ENCODE measurements at regions not wholly inside any gene's neighbourhood (a gene's known extent, or its start where the extent isn't known, plus 50 kb on each side); places are given as distances from the start of the nearest gene placed in this dataset.
A peak's percentile ranks its signal among the peaks of the same experiment; 100 is the strongest.

DNA sequence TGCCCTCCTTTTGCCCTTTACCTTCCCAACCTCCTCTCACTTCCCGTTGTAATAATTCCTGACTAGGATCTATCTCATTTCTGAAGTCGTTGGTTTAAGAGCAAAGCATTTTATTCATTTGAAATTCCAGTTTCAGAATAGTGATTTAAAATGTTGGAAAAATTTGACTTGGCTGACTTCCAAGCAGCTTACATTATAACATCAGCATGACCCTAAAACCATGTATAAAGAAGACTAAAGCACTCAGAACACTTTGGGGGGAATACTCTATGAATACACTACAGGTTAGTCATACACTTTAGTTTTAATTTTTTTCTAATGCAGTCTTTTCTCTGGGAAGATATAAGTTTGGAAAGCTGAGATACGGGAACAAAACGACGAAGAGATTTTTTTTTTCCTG, 161.1 kb downstream of the BTG1 start:
- peak; percentile 35 for DNase-seq (ENCODE audit: low read depth)
- H3K4me3 ChIP-seq (ENCODE audit: low read depth, low read length) = no peak overlapping the region
- TF ChIP-seq, protein P1, sequence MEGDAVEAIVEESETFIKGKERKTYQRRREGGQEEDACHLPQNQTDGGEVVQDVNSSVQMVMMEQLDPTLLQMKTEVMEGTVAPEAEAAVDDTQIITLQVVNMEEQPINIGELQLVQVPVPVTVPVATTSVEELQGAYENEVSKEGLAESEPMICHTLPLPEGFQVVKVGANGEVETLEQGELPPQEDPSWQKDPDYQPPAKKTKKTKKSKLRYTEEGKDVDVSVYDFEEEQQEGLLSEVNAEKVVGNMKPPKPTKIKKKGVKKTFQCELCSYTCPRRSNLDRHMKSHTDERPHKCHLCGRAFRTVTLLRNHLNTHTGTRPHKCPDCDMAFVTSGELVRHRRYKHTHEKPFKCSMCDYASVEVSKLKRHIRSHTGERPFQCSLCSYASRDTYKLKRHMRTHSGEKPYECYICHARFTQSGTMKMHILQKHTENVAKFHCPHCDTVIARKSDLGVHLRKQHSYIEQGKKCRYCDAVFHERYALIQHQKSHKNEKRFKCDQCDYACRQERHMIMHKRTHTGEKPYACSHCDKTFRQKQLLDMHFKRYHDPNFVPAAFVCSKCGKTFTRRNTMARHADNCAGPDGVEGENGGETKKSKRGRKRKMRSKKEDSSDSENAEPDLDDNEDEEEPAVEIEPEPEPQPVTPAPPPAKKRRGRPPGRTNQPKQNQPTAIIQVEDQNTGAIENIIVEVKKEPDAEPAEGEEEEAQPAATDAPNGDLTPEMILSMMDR (IDR thresholded peaks at IDR 0.05; ENCODE audit: insufficient read depth, low read depth, low read length) = no peak

DNA sequence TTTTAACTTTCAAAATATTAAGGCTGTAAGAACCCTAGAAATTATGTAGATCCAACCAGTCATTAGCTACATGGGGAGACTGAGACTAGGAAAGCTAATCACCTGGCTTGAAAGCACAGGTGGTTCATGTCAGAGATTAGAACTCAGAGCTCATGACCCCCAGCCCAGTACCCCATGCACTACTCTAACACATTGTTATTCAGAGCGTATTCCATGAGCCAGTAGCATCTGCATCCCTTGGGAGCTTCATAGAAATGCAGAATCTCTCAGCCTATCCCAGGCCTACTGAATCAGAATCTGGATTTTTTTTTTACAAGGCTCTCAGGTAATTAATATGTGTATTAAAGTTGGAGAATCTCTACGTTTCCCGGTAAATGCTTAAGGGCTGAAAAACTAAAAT, 161.7 kb downstream of the BTG1 start:
- no peak overlapping the region for H3K4me3 ChIP-seq (ENCODE audit: low read depth, low read length)
- TF ChIP-seq, protein P1 (IDR thresholded peaks at IDR 0.05; ENCODE audit: insufficient read depth, low read depth, low read length) = no peak
- DNase-seq (ENCODE audit: low read depth) = no peak

DNA sequence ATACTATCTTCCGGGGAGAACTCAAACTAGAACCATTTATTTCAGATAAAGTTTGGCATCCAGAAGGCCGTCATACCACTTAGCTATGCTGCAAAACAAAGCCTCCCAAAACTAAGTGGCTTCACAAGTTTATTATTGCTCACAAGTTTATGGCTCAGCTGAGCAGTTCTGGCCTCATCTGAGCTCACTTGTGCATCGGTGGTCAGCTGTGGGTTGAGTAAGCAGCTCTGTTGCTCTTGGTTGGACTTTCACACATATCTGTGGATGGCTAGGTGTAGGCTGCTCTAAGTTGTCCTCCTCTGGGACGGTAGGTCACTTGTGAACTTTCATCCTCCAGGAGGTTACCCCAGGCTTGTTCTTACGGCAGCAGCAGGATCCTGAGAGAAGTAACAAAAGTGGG, 162.7 kb downstream of the BTG1 start:
- DNase-seq (ENCODE audit: low read depth) = peak; percentile 53
- TF ChIP-seq, protein P1 (IDR thresholded peaks at IDR 0.05; ENCODE audit: insufficient read depth, low read depth, low read length) = no peak
- no peak overlapping the region for H3K4me3 ChIP-seq (ENCODE audit: low read depth, low read length)

DNA sequence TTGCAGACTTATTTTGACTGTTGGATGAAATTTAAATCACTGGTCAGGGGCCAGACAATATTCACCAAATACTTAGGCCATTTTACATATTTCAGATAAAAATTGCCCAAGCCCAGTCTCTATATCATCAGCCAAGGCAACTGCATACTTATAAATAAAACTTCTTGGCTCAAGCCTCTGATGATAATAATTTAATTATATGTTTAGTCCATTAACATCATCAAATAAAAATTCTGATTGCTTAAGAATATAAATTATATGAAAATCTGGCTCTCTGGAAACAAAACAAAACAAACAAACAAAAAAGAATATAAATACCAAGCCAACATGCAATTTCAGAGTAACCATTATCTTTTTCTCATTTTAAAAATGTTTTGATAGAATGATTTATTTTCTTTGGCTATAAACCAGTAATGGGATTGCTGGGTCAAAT, 165.2 kb downstream of the BTG1 start:
- H3K4me3 ChIP-seq (ENCODE audit: low read depth, low read length) = no peak overlapping the region
- TF ChIP-seq, protein P1 (IDR thresholded peaks at IDR 0.05; ENCODE audit: insufficient read depth, low read depth, low read length) = no peak
- peak; percentile 15 for DNase-seq (ENCODE audit: low read depth)

DNA sequence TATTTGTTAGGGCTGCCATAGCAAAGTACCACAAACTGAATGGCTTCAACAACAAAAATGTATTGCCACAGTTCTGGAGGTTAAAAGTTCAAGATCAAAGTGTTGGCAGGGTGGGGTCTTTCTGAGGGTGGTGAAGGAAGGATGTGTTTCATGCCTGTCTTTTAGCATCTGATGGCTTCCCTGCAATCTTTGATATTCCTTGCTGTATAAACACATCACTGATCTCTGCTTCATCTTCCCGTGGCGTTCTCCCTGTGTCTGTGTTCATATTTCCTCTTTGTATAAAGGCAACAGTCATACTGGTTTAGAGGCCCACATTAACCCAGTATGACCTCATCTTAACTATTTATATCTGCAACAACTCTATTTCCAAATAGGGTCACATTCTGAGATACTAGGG, 167.5 kb downstream of the BTG1 start:
- TF ChIP-seq, protein P1 (IDR thresholded peaks at IDR 0.05; ENCODE audit: insufficient read depth, low read depth, low read length) = no peak
- peak; percentile 41 for DNase-seq (ENCODE audit: low read depth)
- no peak overlapping the region for H3K4me3 ChIP-seq (ENCODE audit: low read depth, low read length)

DNA sequence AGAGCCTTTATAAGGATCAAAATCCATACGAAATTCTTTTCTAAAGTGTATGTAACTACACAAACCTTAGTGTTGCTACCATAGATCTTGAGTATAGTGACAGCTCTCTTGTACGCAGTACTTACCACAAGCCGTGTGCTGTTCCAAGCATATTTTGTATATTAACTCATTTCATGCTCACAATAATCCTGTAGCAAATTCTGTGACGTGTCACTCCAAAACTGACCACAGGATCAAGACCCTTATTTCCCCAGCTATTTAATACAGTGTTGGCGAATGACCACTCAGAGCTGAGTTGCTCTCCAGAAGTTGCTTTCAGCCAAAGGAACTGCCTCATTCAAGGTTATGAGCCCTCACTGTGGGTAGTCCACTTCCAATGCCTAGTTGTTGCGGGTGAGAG, 169.8 kb downstream of the BTG1 start:
- no peak for DNase-seq (ENCODE audit: low read depth)
- TF ChIP-seq, protein P1 (IDR thresholded peaks at IDR 0.05; ENCODE audit: insufficient read depth, low read depth, low read length) = no peak
- H3K4me3 ChIP-seq (ENCODE audit: low read depth, low read length) = no peak overlapping the region

DNA sequence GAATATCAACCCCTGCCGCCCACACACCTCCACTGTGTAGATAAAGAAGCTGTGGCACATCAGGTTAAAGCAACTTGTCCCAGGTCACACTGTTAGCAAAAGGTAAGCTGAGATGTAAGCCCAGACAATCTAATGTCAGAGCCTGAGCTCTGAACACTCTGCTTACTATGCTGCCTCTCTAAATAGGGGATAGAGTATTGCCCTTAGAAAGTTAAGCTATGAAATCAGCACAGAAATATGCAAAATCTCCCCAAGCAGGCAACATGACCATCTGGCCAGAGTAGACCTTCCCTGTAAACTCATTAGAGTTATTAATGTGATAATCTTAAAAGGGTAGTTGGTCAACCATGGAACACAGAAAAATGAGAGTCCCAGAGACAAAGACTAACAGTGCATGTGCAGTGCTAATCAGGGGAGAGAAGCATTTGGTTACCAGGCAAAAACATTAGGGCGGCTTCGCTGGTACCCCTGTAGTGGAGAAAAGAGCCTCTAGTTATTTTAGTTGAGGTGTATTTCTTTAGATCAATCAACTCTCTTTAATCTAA, 171.0 kb downstream of the BTG1 start:
- TF ChIP-seq, protein P1 (IDR thresholded peaks at IDR 0.05; ENCODE audit: insufficient read depth, low read depth, low read length) = no peak
- DNase-seq (ENCODE audit: low read depth) = peak; percentile 43

More for the DNA sequence above, 171.0 kb downstream of the BTG1 start:
- H3K4me3 ChIP-seq (ENCODE audit: low read depth, low read length) = no peak overlapping the region

Data from fibroblast of villous mesenchyme (primary cell).